Stimulated activated naive CD8-positive, alpha-beta T cell treated with anti-CD3 and anti-CD28 coated beads, Interleukin-15, Interleukin-2, amounts not matched to agents 100 ng/mL and 50 ng/mL, for 24 hours (primary cell): ENCODE measurements at regions not wholly inside any gene's neighbourhood (a gene's known extent, or its start where the extent isn't known, plus 50 kb on each side); places are given as distances from the start of the nearest gene placed in this dataset.

Experiments used
- H3K27ac Mint-ChIP-seq: one replicate; pipeline ENCODE4 v1.8.0; 2021; ENCODE audit warnings: mild to moderate bottlenecking, mixed read lengths
- H3K27me3 Mint-ChIP-seq: one replicate; pipeline ENCODE4 v1.8.0; 2021; ENCODE audit warnings: mixed read lengths
- H3K36me3 Mint-ChIP-seq: one replicate; pipeline ENCODE4 v1.8.0; 2021; ENCODE audit warnings: low read depth, mixed read lengths
- H3K4me1 Mint-ChIP-seq: one replicate; pipeline ENCODE4 v1.8.0; 2021; ENCODE audit warnings: low read depth, mixed read lengths
- H3K4me3 Mint-ChIP-seq: one replicate; pipeline ENCODE4 v1.8.0; 2021; ENCODE audit warnings: mild to moderate bottlenecking, mixed read lengths
- H3K9me3 Mint-ChIP-seq: one replicate; pipeline ENCODE4 v1.8.0; 2021; ENCODE audit warnings: mixed read lengths

- Mint-ChIP-seq H3K36me3 (no peaks in the 10 kb centered on the region), H3K27me3 (peaks cover 4% of the 10 kb centered on the region), H3K9me3 (no peaks in the 10 kb centered on the region), H3K4me3 (no peak overlapping the region), H3K27ac (no peak overlapping the region), H3K4me1 (no peaks in the 10 kb centered on the region)
These were observed 839.8 kb downstream of the NTRK3 start for GRCh38 chr15:87416591-87417257.

GRCh38 chr15:87408902-87409301, 847.6 kb downstream of the NTRK3 start:
- Mint-ChIP-seq H3K9me3 (peaks cover 6% of the 10 kb centered on the region), H3K4me1 (no peaks in the 10 kb centered on the region), H3K27me3 (no peaks in the 10 kb centered on the region)

GRCh38 chr15:87403973-87404372, 852.6 kb downstream of the NTRK3 start:
- no peaks in the 10 kb centered on the region for H3K27me3 Mint-ChIP-seq
- no peaks in the 10 kb centered on the region for H3K36me3 Mint-ChIP-seq
- H3K4me1 Mint-ChIP-seq, result no peaks in the 10 kb centered on the region
- H3K27ac Mint-ChIP-seq, result no peak overlapping the region
- peaks cover 6% of the 10 kb centered on the region for H3K9me3 Mint-ChIP-seq
- no peak overlapping the region for H3K4me3 Mint-ChIP-seq

More at GRCh38 chr15:87408902-87409301, 847.6 kb downstream of the NTRK3 start:
- no peak overlapping the region for H3K27ac Mint-ChIP-seq
- no peaks in the 10 kb centered on the region for H3K36me3 Mint-ChIP-seq
- no peak overlapping the region for H3K4me3 Mint-ChIP-seq

GRCh38 chr15:87401973-87402372, 854.6 kb downstream of the NTRK3 start:
- Mint-ChIP-seq H3K9me3 (peaks cover 6% of the 10 kb centered on the region), H3K27ac (no peak overlapping the region), H3K27me3 (no peaks in the 10 kb centered on the region), H3K36me3 (no peaks in the 10 kb centered on the region), H3K4me3 (no peak overlapping the region), H3K4me1 (no peaks in the 10 kb centered on the region)

- peaks cover 6% of the 10 kb centered on the region for H3K9me3 Mint-ChIP-seq
- no peaks in the 10 kb centered on the region for H3K27me3 Mint-ChIP-seq
- H3K36me3 Mint-ChIP-seq, result no peaks in the 10 kb centered on the region
- no peaks in the 10 kb centered on the region for H3K4me1 Mint-ChIP-seq
- no peak overlapping the region for H3K27ac Mint-ChIP-seq
- no peak overlapping the region for H3K4me3 Mint-ChIP-seq
These were observed 861.9 kb downstream of the NTRK3 start for GRCh38 chr15:87394676-87395075.

GRCh38 chr15:87387766-87388165, 868.8 kb downstream of the NTRK3 start:
- peaks cover 10% of the 10 kb centered on the region for H3K9me3 Mint-ChIP-seq
- H3K36me3 Mint-ChIP-seq, result no peaks in the 10 kb centered on the region
- H3K4me3 Mint-ChIP-seq, result no peak overlapping the region
- no peaks in the 10 kb centered on the region for H3K4me1 Mint-ChIP-seq
- no peaks in the 10 kb centered on the region for H3K27me3 Mint-ChIP-seq
- H3K27ac Mint-ChIP-seq, result no peak overlapping the region

- Mint-ChIP-seq H3K27ac (no peak overlapping the region), H3K4me3 (no peak overlapping the region), H3K9me3 (peaks cover 4% of the 10 kb centered on the region), H3K36me3 (no peaks in the 10 kb centered on the region), H3K4me1 (no peaks in the 10 kb centered on the region), H3K27me3 (no peaks in the 10 kb centered on the region)
These were observed 882.2 kb downstream of the NTRK3 start for GRCh38 chr15:87374339-87374738.

- Mint-ChIP-seq H3K27me3 (peaks cover 4% of the 10 kb centered on the region), H3K36me3 (no peaks in the 10 kb centered on the region), H3K9me3 (peaks cover 4% of the 10 kb centered on the region), H3K27ac (no peak overlapping the region), H3K4me3 (no peak overlapping the region), H3K4me1 (no peaks in the 10 kb centered on the region)
These were observed 887.3 kb downstream of the NTRK3 start for GRCh38 chr15:87369269-87369668.

- peaks cover 4% of the 10 kb centered on the region for H3K27me3 Mint-ChIP-seq
- peaks cover 4% of the 10 kb centered on the region for H3K9me3 Mint-ChIP-seq
- no peaks in the 10 kb centered on the region for H3K36me3 Mint-ChIP-seq
- no peak overlapping the region for H3K27ac Mint-ChIP-seq
- no peak overlapping the region for H3K4me3 Mint-ChIP-seq
- H3K4me1 Mint-ChIP-seq, result no peaks in the 10 kb centered on the region
These were observed 888.0 kb downstream of the NTRK3 start for GRCh38 chr15:87368511-87368910.

GRCh38 chr15:87365186-87365585, 891.4 kb downstream of the NTRK3 start:
- no peaks in the 10 kb centered on the region for H3K4me1 Mint-ChIP-seq
- H3K9me3 Mint-ChIP-seq, result peaks cover 4% of the 10 kb centered on the region
- H3K4me3 Mint-ChIP-seq, result no peak overlapping the region
- peaks cover 4% of the 10 kb centered on the region for H3K27me3 Mint-ChIP-seq
- no peak overlapping the region for H3K27ac Mint-ChIP-seq
- no peaks in the 10 kb centered on the region for H3K36me3 Mint-ChIP-seq

GRCh38 chr15:87362531-87362930, 894.0 kb downstream of the NTRK3 start:
- Mint-ChIP-seq H3K36me3 (no peaks in the 10 kb centered on the region), H3K27me3 (peaks cover 4% of the 10 kb centered on the region), H3K9me3 (no peaks in the 10 kb centered on the region), H3K4me3 (no peak overlapping the region), H3K4me1 (no peaks in the 10 kb centered on the region), H3K27ac (no peak overlapping the region)

GRCh38 chr15:87357637-87358313, 898.8 kb downstream of the NTRK3 start:
- Mint-ChIP-seq H3K9me3 (no peaks in the 10 kb centered on the region), H3K4me1 (no peaks in the 10 kb centered on the region), H3K4me3 (no peak overlapping the region), H3K27ac (no peak overlapping the region), H3K36me3 (no peaks in the 10 kb centered on the region), H3K27me3 (no peaks in the 10 kb centered on the region)

- no peak overlapping the region for H3K27ac Mint-ChIP-seq
- H3K4me3 Mint-ChIP-seq, result no peak overlapping the region
- no peaks in the 10 kb centered on the region for H3K4me1 Mint-ChIP-seq
- no peaks in the 10 kb centered on the region for H3K36me3 Mint-ChIP-seq
- H3K9me3 Mint-ChIP-seq, result no peaks in the 10 kb centered on the region
- H3K27me3 Mint-ChIP-seq, result no peaks in the 10 kb centered on the region
These were observed 900.6 kb downstream of the NTRK3 start for GRCh38 chr15:87355946-87356345.

GRCh38 chr15:87354661-87355410, 901.7 kb downstream of the NTRK3 start:
- no peak overlapping the region for H3K27ac Mint-ChIP-seq
- H3K4me3 Mint-ChIP-seq, result no peak overlapping the region
- no peaks in the 10 kb centered on the region for H3K4me1 Mint-ChIP-seq
- H3K27me3 Mint-ChIP-seq, result no peaks in the 10 kb centered on the region
- no peaks in the 10 kb centered on the region for H3K9me3 Mint-ChIP-seq
- H3K36me3 Mint-ChIP-seq, result no peaks in the 10 kb centered on the region

GRCh38 chr15:87349181-87349580, 907.4 kb downstream of the NTRK3 start:
- Mint-ChIP-seq H3K27me3 (no peaks in the 10 kb centered on the region), H3K36me3 (no peaks in the 10 kb centered on the region), H3K4me1 (no peaks in the 10 kb centered on the region), H3K4me3 (no peak overlapping the region), H3K27ac (no peak overlapping the region), H3K9me3 (peaks cover under 1% of the 10 kb centered on the region)
